GM19397 (cell line): ENCODE measurements at regions not wholly inside any gene's neighbourhood (a gene's known extent, or its start where the extent isn't known, plus 50 kb on each side); places are given as distances from the start of the nearest gene placed in this dataset.

Experiments used
- ATAC-seq: cut with Tn5 transposase; IDR thresholded peaks from one replicate; pipeline ENCODE4 v1.9.1; 2021; ENCODE audit warnings: mild to moderate bottlenecking, moderate library complexity; ENCODE audit not compliant: unreplicated experiment

DNA sequence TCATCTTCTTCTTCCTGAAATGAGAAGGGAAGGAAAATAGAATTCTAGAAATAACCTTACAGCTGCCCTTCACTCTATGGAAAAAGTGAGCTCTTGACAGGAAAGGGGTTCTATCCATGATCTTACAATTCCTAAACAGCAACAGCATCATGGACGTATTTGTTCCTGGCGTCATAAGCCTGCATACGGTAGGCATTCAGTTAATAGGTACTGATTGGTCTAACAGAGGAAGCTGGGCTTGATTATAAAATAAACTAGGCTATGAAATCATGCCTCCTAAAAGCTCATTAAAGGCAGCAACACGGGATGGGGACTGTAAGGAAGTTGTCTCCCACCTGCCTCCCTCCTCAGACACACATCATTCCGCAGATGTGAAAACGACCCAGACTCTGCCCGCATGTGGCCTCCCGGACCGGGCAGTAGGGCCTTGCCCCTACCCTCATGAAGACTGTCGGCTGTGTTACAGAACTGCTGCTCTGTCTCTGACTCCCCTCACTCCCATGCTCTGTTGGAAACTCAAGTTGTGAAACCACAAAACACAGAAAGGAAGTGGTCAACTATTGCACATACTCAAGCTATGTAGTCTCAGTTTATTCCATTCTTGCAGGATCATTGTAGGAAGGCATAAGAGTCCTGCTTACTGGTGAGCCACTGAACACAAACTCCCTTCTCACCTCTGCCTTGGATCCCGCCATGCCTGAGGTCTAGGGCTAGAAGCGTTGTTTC is 129.8 kb downstream of the DLEU7 start:
- peak; percentile 50 for ATAC-seq

DNA sequence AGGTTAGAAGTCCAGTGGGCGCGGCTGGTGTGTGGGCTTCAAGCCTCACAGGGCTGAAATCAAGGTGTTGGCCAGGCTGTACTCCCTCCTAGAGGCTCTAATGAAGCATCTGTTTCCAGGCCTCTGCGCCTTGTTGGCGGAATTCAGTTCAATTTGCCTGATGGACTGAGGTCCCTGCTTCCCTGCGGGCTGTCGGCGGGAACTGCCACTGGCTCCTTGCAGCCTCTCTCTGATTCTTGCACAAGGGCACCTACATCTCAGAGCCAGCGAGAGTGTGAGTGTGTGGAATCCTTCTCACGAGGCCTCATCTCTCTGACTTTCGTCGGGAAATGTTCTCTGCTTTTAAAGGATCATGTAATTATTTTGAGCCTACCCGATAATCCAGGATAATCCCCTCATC is 128.6 kb downstream of the DLEU7 start:
- no peak for ATAC-seq

DNA sequence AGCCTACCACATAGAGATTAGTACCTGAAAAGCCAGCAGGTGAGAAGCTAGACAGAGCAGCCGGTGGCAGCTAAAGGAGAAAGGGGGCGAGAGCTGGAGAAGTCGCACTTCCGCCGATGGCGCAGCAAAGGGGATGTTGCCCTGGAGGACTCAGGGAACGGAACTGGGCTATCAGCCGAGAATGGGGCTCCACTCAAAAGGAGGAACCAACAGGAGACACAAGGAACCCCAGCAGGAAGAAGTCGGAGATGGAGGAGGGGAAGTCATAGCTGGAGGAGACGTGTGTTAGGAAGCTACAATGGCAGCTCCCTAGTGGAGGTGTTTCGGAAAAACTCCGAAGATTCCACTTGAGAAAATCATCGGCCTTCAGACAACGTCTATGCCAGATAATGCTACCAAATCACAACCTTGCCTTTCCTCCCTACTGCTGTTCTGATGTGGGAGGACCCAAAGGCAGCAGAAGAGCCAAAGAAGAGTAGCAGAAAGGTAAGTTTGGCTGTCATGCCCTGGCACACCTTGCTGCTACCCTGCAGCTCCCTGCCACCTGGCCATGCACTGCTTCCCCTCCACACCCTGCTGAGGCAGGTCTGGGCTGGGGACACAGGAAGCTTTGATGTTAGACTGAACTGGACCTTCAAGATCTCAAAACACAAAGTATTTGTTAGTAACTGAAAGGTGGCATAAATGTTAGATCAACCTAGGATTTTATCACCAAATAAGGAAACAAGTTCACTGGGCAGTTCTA is 127.9 kb downstream of the DLEU7 start:
- ATAC-seq: no peak

DNA sequence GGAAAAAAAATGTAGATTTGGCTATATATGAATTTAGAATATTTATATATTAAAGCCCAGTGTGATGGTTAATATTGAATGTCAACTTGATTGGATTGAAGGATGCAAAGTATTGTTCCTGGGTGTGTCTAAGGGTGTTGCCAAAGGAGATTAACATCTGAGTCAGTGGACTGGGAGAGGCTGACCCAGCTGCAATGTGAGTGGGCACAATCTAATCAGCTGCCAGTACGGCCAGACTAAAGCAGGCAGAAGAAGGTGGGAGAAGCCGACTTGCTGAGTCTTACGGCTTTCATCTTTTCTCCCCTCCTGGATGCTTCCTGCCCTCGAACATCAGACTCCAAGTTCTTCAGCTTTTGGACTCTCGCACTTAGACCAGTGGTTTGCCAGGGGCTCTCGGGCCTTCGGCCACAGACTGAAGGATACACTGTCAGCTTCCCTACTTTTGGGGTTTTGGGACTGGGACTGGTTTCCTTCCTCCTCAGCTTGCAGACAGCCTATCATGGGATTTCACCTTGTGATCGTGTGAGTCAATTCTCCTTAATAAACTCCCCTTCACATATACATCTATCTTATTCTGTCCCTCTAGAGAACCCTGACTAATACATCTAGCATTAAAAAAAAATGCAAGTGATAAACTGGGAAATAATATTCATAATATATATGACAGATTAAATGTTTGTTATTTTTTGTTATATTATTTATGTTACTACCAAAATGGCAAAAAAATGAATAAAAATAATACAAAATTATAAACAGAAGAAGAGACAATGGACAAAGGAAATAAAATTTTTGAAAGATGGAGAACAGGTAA is 122.4 kb downstream of the DLEU7 start:
- ATAC-seq: no peak

DNA sequence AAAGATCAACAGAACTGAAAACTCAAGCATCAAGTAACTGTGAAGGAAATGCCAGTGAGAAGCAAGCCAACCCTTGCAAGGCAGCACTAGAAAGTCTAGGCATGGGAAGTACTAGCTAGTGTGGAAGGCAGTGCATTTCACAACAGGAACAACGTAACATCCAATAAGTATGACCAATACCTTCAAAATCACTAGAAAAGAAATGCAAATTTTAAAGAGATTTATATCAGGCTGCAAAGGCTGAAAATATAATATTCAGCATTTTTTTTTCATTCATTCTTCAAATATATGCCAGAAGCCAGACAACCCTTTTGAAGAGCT is 121.9 kb downstream of the DLEU7 start:
- no peak for ATAC-seq

DNA sequence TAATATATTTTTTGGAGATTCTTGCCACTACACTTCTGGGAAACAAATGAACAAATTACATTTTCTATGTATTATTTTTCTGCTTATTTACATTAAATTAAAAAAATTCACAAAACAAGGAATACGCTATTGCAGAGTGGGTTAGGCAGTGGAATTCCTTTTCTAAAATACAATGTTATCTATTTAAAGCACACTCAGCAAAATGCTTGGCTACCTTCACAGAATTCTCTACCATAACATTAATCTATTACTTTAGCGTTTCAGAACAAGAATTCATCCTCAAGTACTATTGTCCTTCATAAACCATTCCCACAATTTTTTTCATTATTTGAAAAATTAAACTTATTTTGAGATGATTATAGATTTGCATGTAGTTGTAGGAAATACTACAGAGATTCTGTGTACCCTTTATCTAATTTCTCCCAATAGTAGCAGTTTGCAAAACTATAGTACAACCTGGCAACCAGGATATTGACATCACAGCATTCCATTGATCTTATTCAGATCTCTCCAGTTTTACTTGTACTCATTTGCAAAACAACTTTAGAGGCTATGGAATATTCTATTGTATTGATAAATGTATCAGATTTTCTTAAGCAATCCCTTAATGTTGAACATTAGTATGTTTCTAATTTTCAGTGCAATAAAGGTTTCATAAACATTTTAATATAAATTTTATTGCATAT is 120.9 kb downstream of the DLEU7 start:
- ATAC-seq: no peak

DNA sequence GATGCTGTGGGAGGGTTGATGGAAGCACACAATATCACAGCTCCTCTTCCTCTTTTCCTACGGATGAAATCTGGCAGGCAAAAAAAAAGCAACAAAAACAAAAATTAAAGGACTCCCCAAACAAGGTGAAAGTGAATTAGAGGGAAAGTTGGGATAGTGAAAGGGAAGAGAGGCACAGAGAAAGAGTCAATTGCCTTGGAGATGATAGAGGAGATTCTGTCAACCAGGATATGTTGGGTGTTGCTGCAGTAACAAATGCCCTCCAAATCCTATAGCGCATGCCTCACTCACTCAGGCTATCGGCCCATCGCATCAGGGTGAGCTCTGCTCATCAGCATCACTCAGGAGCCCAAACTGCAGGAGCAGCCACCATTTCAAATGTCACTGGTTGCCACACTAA is 119.1 kb downstream of the DLEU7 start:
- ATAC-seq: no peak

DNA sequence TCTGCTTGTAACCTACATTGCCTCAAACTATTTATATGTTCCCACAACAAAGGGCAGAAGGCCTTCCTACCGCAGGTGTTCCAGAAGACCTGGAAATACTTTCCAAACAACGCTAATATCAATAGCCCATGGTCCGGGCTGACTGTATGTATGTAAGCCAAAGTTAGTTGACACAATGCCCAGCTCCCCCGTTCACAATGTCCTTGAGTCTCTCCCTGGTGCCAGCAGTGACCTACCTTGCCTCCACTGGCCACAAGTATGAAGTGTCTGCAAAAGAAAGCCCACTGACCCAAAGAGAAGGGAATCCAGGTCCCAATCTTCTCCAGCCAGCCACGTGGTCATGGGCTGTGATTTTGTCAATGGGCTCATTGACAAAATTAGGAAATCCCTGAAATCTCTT is 118.6 kb downstream of the DLEU7 start:
- ATAC-seq: no peak

DNA sequence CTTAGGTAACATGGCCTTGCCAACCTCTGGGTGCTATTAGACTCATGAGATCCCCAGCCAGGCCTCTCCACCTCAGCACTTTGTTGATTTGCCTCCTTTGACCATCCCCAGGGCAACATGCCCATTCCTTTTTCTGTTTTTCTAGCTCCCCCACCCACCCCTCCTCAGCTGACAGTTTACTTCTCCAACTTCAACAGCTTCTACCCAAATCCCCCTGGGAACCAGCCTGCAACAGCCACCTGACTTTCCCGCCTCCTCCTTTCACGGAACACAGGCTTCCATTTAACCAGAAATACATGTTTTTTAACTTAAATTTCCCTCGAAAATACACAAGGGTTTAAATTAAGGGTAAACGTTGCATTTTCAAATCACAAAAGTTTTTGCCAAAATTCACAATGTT is 117.3 kb downstream of the DLEU7 start:
- no peak for ATAC-seq

DNA sequence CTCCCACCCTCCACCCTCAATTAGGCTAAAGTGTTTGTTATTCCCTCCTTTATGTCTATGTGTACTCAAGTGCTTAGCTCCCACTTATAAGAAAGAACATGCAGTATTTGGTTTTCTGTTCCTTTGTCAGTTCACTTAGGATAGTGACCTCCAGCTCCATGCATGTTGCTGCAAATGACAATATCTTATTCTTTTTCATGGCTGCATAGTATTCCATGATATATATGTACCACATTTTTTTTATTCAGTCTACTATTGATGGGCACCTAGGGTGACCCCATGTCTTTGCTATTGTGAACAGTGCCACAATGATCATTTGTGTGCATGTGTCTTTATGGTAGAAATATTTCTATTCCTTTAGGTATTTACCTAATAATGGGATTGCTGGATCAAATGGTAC is 114.3 kb downstream of the DLEU7 start:
- ATAC-seq: no peak

DNA sequence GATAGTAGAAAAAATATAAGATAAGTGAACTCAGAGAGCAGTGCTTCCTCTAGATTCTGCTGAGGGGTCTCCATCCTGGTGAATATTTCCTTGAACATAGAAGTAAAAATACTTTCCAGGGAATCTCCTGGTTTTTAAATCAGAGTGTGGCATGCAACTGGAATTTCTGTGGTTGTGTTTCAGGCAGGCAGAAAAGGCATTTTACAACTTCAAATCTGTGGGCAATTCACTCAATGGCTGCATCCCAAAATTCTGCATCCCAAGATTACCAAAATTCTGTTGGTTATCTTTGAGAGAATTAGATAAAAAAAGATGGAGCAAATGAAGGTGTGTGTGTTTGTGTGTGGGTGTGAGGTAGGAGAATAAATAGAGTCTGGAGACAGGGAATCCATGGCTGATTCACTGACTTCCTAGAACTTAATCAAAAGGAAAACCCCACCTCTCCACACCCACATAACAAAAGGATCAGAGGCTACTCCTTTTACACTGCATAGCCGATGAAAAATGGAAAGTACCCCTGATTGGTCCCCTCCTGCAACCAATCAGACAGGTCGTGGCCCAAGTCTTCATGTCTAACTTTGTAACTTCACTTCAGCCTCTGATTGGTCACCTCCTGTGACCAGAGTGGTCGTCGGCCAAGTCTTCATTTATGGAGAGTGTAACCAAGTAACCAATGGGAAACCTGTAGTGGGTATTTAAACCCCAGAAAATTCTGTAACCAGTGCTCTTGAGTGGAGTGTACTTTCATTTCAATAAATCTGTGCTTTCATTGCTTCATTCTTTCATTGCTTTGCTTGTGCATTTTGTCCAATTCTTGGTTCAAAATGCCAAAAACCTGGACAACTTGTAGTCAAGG is 112.8 kb downstream of the DLEU7 start:
- ATAC-seq: no peak

DNA sequence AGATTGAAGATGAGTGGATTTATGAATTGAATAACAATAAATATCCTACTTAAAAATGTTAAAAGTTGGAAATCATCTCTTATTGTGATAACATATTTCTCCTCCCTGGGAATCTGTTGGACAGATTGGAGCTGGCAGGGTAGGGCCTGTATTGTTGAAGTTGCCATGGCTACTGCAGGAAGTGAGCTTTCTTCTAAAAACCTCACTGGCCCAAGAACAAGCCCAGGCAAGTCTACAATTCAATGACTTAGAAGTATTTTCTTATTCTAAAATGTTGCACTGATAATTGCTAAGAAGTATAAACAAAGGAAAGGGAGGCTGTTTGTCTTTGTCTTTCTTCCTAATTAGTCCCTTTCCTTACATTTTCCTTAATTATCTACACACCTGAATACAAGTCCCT is 112.1 kb downstream of the DLEU7 start:
- ATAC-seq: no peak

DNA sequence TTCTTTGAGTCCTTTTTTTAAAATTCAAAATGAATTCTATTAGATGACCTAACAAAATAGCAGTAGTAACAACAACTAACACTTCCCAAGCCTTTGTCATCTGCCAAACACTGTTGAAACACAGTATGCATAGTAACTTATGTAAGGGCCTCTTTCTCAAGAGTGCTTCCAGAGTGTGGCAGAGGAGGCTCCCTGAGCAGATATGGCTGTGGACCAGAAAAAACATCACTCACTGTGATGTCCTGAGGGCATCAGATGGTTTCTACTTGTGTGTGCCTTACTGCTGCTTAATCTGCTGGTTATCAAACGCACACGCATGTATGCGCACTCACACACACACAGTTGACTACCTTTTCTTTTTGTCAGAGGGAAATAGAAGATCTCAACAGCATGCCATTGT is 110.8 kb downstream of the DLEU7 start:
- ATAC-seq: no peak

DNA sequence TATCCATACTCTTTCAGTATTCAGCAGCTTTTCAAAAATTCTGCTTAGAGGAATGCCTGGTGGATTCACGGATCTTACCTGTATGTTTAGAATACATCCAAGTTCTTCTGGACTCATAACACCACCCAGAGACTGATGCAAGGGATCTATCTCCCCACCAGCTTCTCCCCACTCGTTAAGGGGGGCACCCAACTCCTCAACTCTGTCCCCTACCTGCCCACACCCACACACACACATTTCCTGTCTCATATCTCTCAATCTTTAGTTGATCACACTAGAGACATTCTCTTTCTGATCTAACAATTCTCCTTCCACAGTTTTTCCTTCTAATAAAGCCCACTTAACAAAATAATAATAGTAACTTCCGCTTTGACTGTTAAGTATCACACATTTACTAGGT is 110.1 kb downstream of the DLEU7 start:
- ATAC-seq: no peak

DNA sequence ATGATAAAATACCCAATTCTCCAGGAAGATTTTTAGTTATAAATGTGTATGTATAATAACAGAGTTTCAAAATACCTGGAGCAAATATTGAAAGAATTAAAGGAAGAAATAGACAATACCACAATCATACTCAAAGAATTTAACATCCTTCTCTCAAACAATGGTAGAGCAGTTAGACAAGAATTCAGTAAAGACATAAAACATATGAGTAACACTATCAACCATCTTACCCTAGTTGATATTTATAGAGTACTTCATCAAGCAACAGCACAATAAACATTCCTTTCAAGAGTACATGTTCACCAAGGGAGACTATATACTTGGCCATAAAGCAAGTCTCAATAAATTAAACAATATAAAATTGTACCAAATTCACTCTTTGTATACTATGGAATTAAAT is 108.4 kb downstream of the DLEU7 start:
- ATAC-seq: no peak

DNA sequence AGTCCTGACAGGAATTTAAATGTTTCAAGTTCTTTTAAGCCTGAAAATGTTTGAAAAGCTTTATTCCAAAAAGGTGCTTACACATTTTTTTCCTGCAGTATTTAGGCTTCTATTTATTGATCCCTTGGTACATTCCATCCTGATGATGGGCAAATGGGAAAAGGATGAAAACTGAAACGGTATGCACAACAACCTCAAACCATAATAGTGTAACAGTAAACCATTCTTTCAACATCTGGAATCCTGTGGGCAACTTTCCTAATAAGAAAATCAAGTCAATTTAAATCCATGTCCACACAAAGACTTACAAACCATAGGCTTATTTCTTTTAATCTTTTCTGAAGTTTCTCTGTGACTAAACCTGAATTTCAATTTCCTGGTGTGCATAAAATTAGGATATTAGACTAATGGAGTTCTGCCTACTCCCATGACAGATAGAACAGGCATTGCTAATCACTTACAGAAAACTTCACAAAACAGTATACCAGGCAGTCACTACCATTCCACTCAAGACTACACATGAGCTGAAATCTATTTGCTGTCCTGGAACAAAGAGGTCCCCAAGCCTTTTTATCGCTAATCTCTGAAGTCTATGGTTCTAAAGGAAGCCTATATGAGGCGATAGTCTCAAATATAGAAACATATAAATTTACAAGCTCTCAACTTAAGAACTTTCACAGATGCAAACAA is 103.3 kb downstream of the DLEU7 start:
- ATAC-seq: no peak

DNA sequence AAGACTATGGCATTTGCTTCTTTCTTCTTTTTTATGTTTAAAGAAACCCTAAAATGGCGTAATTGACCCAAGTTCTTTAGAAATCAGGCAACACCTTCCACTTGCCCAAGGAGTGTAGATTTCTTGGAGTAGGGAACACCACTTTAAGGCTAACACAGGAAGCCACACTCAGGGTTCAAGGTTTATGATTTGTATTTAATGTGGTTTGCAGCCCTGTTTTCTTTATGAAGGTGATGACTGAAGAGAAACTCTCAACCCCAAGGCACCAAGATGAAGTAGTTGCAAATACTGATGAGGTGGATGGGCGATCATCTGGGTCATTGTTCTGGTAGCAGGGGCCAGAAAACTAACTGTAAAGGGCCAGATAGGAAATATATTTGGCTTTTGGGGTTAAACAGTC is 101.1 kb downstream of the DLEU7 start:
- no peak for ATAC-seq

DNA sequence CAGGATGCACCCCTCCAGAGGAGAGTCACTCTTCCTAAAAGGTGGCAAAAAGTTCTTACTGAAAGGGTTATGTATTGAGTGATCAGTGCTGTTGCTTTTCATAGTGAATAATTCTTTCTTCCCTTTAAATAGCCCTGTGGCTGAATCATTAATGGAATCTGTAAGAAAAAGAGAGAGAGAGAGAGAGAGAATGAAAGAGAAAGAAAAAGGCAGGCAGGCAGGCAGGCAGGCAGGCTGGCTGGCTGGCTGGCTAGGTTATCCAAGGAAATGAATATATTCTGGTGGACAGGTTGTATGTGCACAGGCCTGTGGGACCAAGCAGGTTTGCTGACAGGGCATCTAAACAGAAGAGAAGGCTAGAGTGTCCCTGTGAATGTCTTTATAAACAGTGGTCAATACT is 100.5 kb downstream of the DLEU7 start:
- ATAC-seq: no peak

DNA sequence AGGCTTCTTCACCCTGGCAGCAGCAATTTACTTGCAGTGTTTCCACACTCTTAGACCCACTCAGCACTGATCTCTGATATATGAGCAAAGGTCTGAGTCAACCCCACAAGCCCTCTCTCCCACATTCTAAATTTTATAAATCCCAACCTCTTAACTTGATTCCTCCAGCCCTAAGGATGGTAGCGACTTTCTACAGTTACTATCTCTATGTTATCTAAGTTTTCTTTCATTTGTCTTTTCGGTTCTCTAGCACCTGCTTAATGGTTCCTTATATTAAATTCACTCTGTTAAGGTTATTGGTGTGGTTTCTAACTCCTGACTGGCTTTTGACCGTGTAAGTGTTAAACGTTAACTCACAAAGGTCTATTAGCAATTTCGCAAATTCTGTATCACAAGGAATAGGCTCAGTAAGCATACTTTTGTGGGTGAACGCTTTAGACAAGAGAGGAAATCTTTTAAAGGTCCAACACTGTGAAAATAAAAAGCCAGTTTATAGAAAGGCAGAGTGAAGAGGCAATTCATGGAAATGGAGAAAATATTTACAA is 99.3 kb downstream of the DLEU7 start:
- no peak for ATAC-seq
